ENCODE measurements at regions not wholly inside any gene's neighbourhood (a gene's known extent, or its start where the extent isn't known, plus 50 kb on each side); places are given as distances from the start of the nearest gene placed in this dataset.

DNA sequence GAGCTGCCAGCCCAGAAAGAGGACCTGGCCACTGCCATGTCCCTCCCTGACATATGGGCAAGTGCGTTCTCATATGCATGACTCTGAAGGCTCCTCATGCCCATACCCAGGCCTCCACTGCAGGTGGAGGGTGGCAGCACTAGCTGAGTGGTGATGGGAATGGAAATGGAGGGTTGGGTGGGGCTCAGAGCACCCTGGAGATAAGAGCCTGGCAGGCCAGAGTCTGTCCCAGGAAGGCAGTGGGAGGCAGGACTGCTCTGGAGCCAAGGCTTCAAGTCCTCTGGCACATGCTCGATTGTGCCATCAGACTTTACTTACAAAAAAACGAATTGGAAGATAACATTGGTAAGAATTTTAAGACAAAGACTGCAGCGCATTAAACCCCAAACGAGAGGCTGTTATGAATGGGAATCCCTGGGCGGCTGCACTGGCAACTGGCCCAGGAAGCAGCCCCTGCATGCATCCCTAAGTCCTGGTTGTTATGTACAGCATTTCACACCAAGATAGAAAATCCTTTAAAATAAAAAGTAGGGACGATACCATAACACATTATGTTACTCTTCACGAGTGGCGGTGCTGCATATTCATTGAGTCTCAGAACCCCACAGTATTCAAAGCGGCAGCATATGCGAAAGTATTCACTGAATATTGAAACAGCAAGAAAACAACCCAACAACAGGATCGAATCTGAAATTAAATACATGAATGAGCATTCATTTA is 81.7 kb upstream of the FAM98A start:
- no peak overlapping the region for H3K4me3 ChIP-seq

DNA sequence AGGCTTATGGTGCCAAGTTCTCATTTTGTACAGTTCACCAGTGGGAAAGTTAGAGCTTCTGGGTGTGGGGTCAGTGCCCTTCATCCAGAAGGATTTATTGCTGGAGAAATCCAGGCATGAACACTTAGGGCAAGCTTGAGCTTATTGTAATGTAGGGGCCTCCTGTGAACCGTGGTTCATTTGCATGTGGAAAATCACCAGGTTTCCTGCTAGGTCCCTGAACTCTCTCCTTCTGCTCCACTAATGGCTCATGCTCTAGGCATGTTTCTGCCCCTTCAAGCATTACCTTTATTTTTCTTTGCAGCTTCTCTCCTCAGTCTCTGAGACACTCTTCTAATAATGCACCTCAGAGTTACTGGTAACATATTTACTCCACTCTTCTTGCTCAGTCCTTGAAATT is 79.3 kb upstream of the FAM98A start:
- TF ChIP-seq, protein P1, sequence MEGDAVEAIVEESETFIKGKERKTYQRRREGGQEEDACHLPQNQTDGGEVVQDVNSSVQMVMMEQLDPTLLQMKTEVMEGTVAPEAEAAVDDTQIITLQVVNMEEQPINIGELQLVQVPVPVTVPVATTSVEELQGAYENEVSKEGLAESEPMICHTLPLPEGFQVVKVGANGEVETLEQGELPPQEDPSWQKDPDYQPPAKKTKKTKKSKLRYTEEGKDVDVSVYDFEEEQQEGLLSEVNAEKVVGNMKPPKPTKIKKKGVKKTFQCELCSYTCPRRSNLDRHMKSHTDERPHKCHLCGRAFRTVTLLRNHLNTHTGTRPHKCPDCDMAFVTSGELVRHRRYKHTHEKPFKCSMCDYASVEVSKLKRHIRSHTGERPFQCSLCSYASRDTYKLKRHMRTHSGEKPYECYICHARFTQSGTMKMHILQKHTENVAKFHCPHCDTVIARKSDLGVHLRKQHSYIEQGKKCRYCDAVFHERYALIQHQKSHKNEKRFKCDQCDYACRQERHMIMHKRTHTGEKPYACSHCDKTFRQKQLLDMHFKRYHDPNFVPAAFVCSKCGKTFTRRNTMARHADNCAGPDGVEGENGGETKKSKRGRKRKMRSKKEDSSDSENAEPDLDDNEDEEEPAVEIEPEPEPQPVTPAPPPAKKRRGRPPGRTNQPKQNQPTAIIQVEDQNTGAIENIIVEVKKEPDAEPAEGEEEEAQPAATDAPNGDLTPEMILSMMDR (IDR thresholded peaks at IDR 0.05) = no peak
- no peak overlapping the region for H3K27ac ChIP-seq

More for the DNA sequence above, 81.7 kb upstream of the FAM98A start:
- TF ChIP-seq, protein P1 (IDR thresholded peaks at IDR 0.05) = no peak
- no peak overlapping the region for H3K27ac ChIP-seq
- no peak for DNase-seq (ENCODE audit: low spot score)

DNA sequence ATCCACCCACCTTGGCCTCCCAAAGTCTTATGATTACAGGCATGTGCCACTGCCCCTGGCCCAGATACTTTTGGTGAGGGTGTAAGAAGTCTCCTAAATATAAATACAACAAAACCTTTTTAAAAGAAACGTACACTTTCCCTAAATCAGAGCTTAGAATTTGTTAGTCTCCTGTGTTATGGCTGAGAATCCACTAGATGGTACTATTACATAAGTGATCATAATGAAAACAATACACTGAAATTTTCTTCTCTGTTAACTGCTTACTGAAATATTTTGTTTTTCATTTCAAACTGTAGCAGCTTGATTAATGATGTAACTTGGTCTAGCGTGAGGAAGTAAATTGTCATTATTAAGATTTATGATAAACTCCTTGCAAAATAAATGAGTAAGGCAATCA is 74.8 kb upstream of the FAM98A start:
- H3K4me3 ChIP-seq = no peak overlapping the region
- H3K27ac ChIP-seq = no peak overlapping the region
- DNase-seq (ENCODE audit: low spot score) = no peak
- TF ChIP-seq, protein P1 (IDR thresholded peaks at IDR 0.05) = no peak

More for the DNA sequence above, 79.3 kb upstream of the FAM98A start:
- H3K4me3 ChIP-seq = no peak overlapping the region
- no peak for DNase-seq (ENCODE audit: low spot score)

DNA sequence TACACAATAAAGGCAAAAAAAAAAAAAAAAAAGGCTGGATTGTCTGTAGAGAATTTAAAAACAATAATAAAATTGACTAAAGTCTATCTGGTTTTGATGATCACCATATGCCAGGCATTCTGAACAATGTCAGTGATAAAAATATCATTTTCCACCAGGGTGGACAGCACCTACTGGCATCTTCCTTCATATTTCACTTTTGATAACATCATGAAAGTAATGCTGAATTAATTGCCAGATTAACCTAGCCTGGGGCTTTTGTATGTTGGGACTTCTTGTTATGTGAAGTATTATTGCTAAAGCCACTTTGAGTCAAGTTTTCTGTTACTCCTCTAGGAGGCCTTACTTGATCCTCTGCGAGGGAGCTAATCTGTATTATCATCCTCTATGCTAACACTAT is 73.8 kb upstream of the FAM98A start:
- no peak overlapping the region for H3K4me3 ChIP-seq
- no peak overlapping the region for H3K27ac ChIP-seq
- no peak for DNase-seq (ENCODE audit: low spot score)
- TF ChIP-seq, protein P1 (IDR thresholded peaks at IDR 0.05) = no peak

DNA sequence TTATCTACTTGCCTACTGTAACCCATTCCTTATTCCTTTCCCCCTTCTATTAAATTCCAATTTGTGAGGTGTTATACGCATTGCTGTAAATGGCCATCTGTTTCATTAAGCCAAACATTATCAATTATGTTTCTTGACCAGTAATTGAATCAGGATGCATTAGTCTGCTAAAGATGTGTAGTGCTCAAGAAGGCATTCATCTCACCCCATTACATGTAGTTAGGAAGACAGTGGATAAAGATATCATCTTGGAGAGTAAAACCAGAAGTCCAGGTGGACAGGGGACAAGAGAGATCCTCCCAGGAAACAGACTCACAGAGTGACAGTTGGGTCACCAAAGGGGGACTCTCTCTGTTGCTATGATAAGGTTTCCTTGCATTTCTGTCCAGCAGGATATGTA is 73.3 kb upstream of the FAM98A start:
- H3K4me3 ChIP-seq = no peak overlapping the region
- TF ChIP-seq, protein P1 (IDR thresholded peaks at IDR 0.05) = no peak
- no peak for DNase-seq (ENCODE audit: low spot score)
- no peak overlapping the region for H3K27ac ChIP-seq

DNA sequence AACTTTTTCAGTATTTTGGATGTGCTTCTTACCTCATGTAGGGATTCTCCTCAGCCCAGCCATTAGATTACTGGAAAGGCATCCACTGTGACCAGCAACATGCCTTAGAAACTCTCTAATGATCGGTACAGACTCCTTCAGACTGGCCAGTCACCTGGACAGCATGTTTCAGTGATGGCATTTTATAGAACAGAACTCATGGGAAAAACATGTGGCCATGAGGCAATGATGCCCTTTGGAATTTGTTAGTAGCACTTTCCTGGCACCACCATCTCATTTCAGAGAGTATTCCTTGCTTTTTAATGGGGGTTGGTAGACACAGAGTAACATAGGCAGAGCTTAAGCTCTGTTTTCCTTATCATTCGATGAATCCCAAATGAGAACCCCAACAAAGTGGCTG is 72.1 kb upstream of the FAM98A start:
- TF ChIP-seq, protein P1 (IDR thresholded peaks at IDR 0.05) = no peak
- no peak overlapping the region for H3K27ac ChIP-seq
- H3K4me3 ChIP-seq = no peak overlapping the region
- DNase-seq (ENCODE audit: low spot score) = no peak

DNA sequence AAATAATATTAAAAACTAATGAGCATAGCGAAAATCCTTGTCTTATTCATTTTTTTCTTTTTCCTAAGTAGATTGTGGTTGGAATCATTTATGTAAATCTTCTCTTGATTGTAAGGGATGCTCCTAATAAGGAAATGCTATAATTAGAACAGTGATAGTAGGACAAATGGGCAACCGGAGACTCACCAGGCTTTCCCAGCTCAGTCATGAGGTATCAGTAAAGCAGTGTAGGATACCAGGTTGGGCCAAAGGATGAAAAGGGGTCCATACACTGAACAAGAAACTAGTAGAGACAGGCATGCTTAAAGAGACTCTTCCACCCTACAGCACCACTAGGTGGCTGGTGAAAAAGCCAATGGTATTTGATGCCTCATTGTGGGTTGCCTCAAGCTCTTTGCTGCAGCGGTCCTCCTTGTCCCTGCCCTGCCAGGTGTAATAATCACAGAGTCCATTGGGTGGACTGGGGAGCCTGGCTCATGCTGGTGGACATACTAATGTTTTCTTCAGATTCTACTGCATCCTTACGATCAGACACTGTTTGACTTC is 71.4 kb upstream of the FAM98A start:
- H3K4me3 ChIP-seq = no peak overlapping the region
- no peak overlapping the region for H3K27ac ChIP-seq
- no peak for DNase-seq (ENCODE audit: low spot score)
- TF ChIP-seq, protein P1 (IDR thresholded peaks at IDR 0.05) = no peak
